ENCODE measurements at regions not wholly inside any gene's neighbourhood (a gene's known extent, or its start where the extent isn't known, plus 50 kb on each side); places are given as distances from the start of the nearest gene placed in this dataset.

DNA sequence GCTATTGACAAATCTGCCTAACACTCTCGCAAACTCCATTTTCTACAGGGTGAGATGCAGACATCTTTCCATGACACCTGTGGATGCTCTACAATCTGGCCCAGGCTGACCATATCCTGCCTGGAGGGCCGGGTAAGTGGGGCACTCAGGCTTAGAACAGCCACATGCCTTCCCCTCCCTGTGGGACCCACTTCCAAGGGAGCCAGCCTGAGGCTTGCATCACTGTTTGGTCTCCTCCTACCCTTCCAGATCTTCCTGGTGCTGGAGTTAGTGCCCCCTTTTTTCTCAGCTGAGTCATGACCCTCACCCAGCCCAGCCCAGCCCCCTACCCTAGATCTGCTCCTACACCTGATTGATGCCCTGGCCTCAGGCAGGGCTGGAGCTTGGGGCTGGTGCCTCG lies 62.0 kb upstream of the KCNK12 start:
- TF ChIP-seq, protein P1, sequence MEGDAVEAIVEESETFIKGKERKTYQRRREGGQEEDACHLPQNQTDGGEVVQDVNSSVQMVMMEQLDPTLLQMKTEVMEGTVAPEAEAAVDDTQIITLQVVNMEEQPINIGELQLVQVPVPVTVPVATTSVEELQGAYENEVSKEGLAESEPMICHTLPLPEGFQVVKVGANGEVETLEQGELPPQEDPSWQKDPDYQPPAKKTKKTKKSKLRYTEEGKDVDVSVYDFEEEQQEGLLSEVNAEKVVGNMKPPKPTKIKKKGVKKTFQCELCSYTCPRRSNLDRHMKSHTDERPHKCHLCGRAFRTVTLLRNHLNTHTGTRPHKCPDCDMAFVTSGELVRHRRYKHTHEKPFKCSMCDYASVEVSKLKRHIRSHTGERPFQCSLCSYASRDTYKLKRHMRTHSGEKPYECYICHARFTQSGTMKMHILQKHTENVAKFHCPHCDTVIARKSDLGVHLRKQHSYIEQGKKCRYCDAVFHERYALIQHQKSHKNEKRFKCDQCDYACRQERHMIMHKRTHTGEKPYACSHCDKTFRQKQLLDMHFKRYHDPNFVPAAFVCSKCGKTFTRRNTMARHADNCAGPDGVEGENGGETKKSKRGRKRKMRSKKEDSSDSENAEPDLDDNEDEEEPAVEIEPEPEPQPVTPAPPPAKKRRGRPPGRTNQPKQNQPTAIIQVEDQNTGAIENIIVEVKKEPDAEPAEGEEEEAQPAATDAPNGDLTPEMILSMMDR (IDR thresholded peaks at IDR 0.05; ENCODE audit: insufficient read depth, low read length) = no peak
- no peak for TF ChIP-seq POLR2AphosphoS5 (IDR thresholded peaks at IDR 0.05; ENCODE audit: low read depth)
- no peak for TF ChIP-seq GABPA (IDR thresholded peaks at IDR 0.05; ENCODE audit: low read depth)
- TF ChIP-seq, protein P2, sequence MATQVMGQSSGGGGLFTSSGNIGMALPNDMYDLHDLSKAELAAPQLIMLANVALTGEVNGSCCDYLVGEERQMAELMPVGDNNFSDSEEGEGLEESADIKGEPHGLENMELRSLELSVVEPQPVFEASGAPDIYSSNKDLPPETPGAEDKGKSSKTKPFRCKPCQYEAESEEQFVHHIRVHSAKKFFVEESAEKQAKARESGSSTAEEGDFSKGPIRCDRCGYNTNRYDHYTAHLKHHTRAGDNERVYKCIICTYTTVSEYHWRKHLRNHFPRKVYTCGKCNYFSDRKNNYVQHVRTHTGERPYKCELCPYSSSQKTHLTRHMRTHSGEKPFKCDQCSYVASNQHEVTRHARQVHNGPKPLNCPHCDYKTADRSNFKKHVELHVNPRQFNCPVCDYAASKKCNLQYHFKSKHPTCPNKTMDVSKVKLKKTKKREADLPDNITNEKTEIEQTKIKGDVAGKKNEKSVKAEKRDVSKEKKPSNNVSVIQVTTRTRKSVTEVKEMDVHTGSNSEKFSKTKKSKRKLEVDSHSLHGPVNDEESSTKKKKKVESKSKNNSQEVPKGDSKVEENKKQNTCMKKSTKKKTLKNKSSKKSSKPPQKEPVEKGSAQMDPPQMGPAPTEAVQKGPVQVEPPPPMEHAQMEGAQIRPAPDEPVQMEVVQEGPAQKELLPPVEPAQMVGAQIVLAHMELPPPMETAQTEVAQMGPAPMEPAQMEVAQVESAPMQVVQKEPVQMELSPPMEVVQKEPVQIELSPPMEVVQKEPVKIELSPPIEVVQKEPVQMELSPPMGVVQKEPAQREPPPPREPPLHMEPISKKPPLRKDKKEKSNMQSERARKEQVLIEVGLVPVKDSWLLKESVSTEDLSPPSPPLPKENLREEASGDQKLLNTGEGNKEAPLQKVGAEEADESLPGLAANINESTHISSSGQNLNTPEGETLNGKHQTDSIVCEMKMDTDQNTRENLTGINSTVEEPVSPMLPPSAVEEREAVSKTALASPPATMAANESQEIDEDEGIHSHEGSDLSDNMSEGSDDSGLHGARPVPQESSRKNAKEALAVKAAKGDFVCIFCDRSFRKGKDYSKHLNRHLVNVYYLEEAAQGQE (IDR thresholded peaks at IDR 0.05; ENCODE audit: insufficient replicate concordance, low read depth) = no peak
